ENCODE measurements at regions not wholly inside any gene's neighbourhood (a gene's known extent, or its start where the extent isn't known, plus 50 kb on each side); places are given as distances from the start of the nearest gene placed in this dataset.

GRCh38 chr17:14781123-14781522, 480.2 kb downstream of the HS3ST3B1 start:
- Histone ChIP-seq H4K20me1 (ENCODE audit: insufficient read depth, low read length) (no peaks in the 10 kb centered on the region), H3K79me2 (ENCODE audit: insufficient read depth, low read length) (no peaks in the 10 kb centered on the region), H3K9me3 (replicated peaks in 1 of 2; ENCODE audit: control insufficient read depth in 1 of 2, insufficient read depth in 1 of 2, low read length in 2 of 2) (peaks cover 0 to 9% of the 10 kb centered on the region in 2 donors), H3K4me2 (replicated peaks; ENCODE audit: extremely low read depth, low read length, poor library complexity, severe bottlenecking) (no peak overlapping the region), H3K4me3 (replicated peaks in 1 of 3; ENCODE audit: low read depth in 2 of 3, low read length in 3 of 3) (no peak overlapping the region), H3K36me3 (replicated peaks in 1 of 2; ENCODE audit: control insufficient read depth in 1 of 2, insufficient read depth in 2 of 2, low read length in 2 of 2) (no peaks in the 10 kb centered on the region), H2AFZ (ENCODE audit: insufficient read depth, low read depth, low read length, poor library complexity, severe bottlenecking) (no peak overlapping the region), H3K27me3 (ENCODE audit: control insufficient read depth in 2 of 2, insufficient read depth in 2 of 2, low read length in 2 of 2) (no peaks in the 10 kb centered on the region), H3K4me1 (ENCODE audit: control insufficient read depth in 1 of 2, insufficient read depth in 2 of 2, low read length in 2 of 2) (peaks cover 0 to 4% of the 10 kb centered on the region in 2 donors), H3K9ac (ENCODE audit: insufficient read depth, low read length, poor library complexity, severe bottlenecking) (no peak overlapping the region), H3K27ac (ENCODE audit: low read depth in 1 of 2, low read length in 2 of 2) (no peak overlapping the region)
- intact Hi-C loops (cut with micrococcal nuclease) = no loop called here
- Mint-ChIP-seq H3K4me3 (no peak overlapping the region), H3K36me3 (no peaks in the 10 kb centered on the region), H3K9me3 (peaks cover 0 to 10% (median 4%) of the 10 kb centered on the region in 7 donors), H3K27ac (no peak overlapping the region), H3K4me1 (peaks cover 3% of the 10 kb centered on the region), H3K27me3 (ENCODE audit: low read depth in 3 of 3) (peaks cover 0 to 2% (median 0%) of the 10 kb centered on the region in 3 donors)
- no peak for TF ChIP-seq CTCF (IDR thresholded peaks at IDR 0.05)
- 100% methylated on average over 2 of the region's 2 CpGs for WGBS (ENCODE audit: insufficient coverage)
- no peak for DNase-seq

GRCh38 chr17:14780097-14780651, 479.3 kb downstream of the HS3ST3B1 start:
- Histone ChIP-seq H3K4me1 (ENCODE audit: control insufficient read depth in 1 of 2, insufficient read depth in 2 of 2, low read length in 2 of 2) (peaks cover 5 to 14% of the 10 kb centered on the region in 2 donors), H3K27me3 (ENCODE audit: control insufficient read depth in 2 of 2, insufficient read depth in 2 of 2, low read length in 2 of 2) (no peaks in the 10 kb centered on the region), H3K9ac (ENCODE audit: insufficient read depth, low read length, poor library complexity, severe bottlenecking) (no peak overlapping the region), H3K36me3 (replicated peaks in 1 of 2; ENCODE audit: control insufficient read depth in 1 of 2, insufficient read depth in 2 of 2, low read length in 2 of 2) (no peaks in the 10 kb centered on the region), H2AFZ (ENCODE audit: insufficient read depth, low read depth, low read length, poor library complexity, severe bottlenecking) (no peak overlapping the region), H3K27ac (ENCODE audit: low read depth in 1 of 2, low read length in 2 of 2) (no peak overlapping the region), H3K4me2 (replicated peaks; ENCODE audit: extremely low read depth, low read length, poor library complexity, severe bottlenecking) (no peak overlapping the region), H3K4me3 (replicated peaks in 1 of 3; ENCODE audit: low read depth in 2 of 3, low read length in 3 of 3) (no peak overlapping the region), H3K79me2 (ENCODE audit: insufficient read depth, low read length) (no peaks in the 10 kb centered on the region), H3K9me3 (replicated peaks in 1 of 2; ENCODE audit: control insufficient read depth in 1 of 2, insufficient read depth in 1 of 2, low read length in 2 of 2) (peaks cover 0 to 9% of the 10 kb centered on the region in 2 donors), H4K20me1 (ENCODE audit: insufficient read depth, low read length) (no peaks in the 10 kb centered on the region)
- H3K4me3 Mint-ChIP-seq = no peak overlapping the region
- no peak for TF ChIP-seq CTCF (IDR thresholded peaks at IDR 0.05)
- H3K36me3 Mint-ChIP-seq = no peaks in the 10 kb centered on the region
- H3K9me3 Mint-ChIP-seq = peaks cover 0 to 10% (median 4%) of the 10 kb centered on the region in 7 donors
- whole genome bisulfite sequencing (ENCODE audit: insufficient coverage) = 87% methylated on average over 11 of the region's 13 CpGs
- no peak for DNase-seq
- H3K4me1 Mint-ChIP-seq = peaks cover 13% of the 10 kb centered on the region
- no peak overlapping the region for H3K27ac Mint-ChIP-seq
- H3K27me3 Mint-ChIP-seq (ENCODE audit: low read depth in 3 of 3) = peaks cover 0 to 2% (median 1%) of the 10 kb centered on the region in 3 donors
- intact Hi-C loops (cut with micrococcal nuclease) = no loop called here
